Hippocampal formation (tissue), 2 donors: ENCODE measurements at regions not wholly inside any gene's neighbourhood (a gene's known extent, or its start where the extent isn't known, plus 50 kb on each side); places are given as distances from the start of the nearest gene placed in this dataset.
"Not testable (repeated sequence)": the region's sequence is repeated elsewhere in the genome, so short reads cannot be mapped to it uniquely, and the experiment has no call there.

ENCODE experiments used
- DNase-seq, 2 donors: peaks; one replicate each; lab custom pipeline; 2025; lab: John Stamatoyannopoulos, UW

DNA sequence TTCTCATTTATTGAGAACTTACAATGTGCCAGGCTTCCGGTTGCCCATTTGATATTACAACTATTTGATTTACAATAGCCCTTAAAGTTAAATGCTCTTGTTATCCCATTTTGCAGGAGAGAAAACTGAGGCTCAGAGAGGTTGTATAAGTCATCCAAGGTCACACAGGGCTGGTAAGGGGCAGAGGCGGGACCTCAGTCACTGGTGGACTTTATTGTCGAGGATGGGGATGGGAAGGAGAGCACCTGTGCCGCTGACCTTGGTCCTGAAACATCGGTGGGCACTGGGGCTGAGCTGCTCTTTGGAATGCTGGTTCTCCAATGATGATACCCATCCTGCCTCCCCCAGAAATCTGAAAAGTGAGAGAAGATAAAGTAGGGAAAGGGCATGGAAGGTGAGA is 265.4 kb downstream of the MIAT start:
- DNase-seq, result no peak

DNA sequence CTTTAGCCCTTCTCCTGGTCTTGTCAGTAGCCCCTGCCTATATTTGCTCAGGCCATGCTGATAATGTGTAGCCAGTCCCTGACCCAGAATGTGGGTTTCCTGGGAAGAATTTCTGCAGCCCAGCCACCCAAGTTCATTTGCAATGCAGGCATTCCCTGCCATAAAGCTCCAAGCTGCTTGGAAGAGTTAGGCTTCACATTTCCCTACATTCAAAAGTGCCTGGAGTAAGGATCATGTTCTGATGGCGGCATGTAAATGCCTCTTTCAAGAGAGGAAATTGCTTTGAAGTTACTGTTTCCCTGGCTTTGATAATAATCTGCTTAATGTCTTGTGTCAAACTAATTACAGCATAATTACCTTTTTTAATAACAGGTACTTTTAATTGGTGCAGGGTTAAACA is 266.1 kb downstream of the MIAT start:
- no peak for DNase-seq

DNA sequence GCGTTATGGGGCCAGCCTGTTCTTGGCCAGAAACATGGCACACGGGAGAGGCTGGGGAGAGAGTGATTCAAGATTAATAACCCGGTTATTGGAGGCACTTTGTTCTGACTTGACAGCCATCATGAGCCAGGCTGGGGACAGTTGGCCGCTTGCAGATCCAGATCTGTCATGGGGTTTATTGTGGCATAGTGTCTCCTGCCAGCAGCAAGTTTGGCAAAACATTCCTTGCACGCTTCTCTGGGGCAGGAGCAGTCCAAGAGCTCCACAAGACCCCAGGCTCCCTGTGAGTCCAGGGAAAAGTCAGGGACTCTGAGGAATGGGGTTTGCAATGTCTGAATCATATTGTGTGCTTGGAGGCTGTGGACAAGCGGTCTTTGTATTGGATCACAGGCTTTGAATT is 270.4 kb downstream of the MIAT start:
- no peak for DNase-seq

DNA sequence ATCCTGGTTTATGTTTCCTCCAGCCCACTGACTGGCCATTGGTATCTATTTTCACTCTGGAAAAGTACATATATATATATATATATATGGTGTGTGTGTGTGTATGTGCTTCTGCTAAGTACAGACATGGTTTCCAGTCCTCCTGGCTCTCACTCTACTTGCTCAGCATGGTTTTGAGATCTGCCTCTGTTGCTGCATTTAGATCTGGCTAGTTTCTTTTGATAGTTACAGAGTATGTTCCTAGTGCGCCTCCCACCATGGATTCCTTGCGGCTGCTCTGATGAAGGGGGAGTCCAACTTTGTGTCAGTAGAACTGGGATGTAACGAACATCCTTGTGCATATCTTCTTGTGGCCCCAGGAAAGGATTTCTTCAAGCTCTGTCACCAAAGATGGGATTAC is 274.1 kb downstream of the MIAT start:
- DNase-seq, result no peak

DNA sequence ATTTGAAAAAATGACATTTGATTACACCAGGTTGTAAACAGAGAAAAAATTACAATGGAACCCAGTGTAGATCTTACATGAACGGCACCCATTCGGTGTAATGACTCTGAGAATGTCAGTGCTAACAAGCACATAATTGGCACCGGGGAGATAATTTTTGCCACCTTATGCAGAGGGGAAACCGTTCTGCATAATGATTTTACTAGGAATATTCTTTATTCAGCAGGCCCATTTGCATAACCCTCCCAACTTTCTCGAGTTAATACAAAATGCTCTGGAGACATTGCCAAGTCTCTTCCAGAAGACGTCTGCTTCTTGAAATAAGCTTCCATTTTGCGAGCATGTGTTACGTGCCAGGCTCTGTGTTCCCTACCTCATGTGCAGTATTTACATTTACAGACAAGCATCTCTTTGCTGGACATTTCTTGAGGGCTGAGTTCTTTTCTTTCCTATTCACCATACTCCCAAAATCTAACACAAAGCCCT is 275.8 kb downstream of the MIAT start:
- DNase-seq, result no peak

DNA sequence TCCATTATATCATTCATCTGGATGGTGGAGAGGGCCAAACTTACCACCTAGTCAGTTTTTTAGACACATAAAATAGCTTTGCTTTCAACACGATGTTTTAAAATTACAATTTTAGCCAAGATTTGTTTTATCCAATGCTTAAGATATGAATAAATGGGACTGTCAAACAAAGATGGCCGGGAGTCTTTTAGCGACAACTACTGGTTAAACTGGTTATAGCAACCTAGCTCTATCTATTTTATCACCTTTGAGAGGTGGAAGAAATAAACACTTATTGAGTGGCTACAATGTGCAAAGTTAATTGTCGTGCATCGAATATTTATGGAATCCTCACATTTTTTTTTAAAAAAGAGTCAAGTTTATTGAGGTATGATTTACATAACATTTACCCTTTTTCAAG is 279.8 kb downstream of the MIAT start:
- no peak for DNase-seq

DNA sequence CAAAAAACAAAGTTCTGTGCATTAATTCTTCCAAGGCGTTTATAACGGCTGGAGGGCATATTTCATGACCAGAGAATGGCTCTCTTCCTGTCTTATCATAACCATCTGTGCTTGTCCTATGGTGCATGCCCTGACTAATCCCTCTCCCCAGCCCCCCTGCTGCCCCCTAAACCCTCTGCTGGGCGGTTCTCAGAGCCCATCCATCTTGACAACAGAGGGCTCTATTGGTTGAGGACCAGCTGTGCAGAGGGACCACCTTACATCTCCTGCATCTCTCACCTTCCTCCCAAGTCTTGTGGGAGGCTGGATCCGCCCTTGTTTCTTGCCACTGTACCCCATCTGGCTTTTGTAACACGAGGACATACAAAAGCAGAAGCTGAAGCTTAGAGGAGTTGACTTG is 282.1 kb downstream of the MIAT start:
- DNase-seq, result no peak

DNA sequence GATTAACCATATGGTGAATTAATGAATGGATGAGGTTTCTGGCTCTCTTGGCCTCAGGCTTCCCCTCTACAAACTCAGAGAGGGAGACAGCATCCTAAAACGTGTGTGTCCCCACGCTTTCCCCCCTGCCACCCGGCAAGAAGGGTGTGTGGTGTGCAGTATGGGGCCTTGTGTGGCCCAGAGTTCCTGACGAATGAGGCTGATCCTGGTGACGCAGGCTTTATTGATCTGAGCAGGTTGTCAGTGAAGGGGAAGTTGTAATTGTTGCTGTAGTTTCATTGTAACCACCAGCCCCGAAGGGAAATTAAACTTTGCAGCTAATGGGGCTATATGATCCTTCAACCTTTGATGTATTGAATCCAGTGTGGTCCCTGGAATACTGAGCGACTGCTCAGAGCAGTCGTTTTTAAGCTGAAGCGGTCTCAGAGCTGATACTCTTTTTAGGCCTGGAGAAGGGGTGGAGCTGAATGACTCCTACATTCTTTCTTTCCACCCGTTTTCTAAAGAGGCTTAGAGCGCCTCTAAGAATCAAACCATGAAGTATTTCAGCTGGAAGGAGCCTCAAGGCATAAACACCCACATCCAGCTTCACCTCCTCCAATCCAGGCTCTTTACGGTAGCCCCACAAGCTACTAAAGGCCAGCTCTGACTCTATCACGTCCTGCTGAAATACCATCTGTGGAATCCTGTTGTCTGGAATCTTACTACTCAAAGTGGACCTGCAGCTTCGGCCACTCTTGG is 284.7 kb downstream of the MIAT start:
- no peak for DNase-seq

DNA sequence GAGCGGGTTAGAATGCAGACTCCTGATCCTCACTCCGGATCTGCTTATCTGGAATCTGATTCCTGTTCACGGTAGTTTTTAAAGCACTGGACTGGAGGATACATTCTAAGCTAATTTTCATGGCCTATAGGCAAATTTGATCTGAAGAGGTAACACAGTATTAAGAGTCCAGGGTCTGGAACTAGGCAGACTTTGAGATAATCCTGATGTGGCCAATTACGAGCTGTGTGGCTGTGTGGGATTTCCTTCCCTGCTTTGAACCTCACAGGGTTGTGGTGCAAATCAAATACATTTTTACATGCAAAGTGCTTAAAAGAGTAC is 285.2 kb downstream of the MIAT start:
- DNase-seq, result no peak

DNA sequence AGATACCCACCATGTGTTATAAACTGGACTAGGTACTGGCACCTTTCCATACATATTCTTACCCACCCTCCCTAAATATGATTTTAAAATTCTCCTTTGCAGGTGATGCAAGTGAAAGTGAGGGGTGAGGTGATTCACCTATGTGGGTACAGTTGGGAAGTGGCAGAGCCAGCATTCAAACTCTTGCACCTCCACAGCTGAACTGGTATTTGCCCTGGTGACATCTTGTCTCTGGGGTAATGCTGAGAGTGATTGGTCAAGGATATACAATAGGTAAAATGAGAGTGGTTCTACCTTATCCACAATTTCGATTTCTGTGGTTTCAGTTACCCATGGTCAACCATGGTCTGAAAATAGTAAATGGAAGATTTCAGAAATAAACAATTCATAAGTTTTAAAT is 288.2 kb downstream of the MIAT start:
- no peak for DNase-seq

DNA sequence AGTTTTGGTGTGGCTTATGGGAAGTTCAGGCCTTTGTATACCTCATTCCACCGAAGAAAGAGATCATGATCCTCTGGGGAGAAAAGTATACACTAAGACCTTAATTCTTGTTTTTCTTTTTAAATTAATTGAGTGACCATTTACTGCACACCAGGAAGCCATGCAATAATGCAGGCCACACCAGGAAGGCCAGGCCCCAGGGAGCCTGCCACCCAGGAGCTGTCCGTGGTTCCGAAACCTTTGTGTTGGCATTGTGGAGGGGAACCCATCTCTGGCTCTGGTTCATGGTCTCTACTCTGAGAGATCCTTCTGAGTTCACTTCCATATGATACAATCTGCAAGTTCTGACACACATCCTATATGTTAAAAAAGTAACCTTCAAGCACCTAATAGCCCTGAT is 291.8 kb downstream of the MIAT start:
- no peak for DNase-seq

DNA sequence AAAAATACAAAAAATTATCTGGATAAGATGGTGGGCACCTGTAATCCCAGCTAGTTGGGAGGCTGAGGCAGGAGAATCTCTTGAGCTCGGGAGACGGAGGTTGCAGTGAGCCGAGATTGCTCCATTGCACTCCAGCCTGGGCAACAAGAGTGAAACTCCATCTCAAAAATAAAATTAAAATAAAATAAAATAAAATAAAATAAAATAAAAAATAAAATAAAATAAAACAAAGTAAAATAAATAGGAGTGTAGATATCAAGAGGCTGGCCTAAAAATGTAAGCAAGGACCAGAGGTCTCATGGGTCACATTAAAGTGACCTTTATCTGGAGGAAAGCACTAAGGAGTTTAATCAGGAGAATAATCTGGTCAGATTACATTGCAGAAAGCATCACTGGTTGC is 293.8 kb downstream of the MIAT start:
- DNase-seq, result not testable (repeated sequence)

DNA sequence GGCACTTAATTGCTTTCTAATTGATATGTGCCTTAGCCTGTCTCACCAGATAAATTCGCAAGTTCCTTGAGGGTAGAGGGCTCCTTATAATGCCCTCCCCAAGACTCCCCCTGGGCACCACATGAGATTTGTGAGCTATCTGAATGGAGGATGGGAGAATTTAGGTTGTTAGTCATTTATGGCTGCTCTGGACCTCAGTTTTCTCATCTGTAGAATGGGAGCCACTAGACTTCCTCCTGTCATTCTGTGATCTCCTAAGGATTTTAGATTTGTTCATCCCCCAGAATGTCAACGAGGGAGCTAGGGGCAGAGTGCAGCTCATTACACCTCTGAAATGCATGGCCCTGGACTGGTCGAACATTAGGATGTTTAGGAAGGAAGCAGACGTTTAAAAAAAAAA is 294.6 kb downstream of the MIAT start:
- no peak for DNase-seq

DNA sequence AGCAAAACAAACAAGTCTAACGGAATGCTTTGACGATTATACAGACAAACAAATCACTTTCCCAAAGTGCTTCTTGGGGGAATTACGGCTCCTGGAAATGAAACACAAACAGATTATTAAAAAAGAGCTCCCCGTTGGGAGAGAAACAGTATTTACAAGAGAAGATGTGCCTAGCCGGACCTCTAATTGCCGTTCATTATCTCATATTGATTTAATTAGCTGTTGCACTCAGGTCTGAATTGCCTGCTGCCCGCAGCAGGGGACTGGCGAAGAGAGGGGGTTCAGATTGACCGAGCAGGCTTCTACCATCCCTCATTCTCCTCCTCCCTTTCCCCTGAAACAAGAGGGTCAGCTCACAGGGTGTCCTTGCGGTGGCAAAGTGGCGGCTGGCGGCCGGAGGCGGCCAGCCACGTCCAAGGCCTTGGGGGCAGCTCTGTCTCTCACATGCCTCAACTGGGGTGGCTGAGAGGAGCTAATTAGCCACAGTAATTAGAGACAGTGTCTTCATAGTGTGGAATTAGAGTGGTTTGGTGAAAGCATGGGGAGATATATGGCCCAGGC is 295.1 kb downstream of the MIAT start:
- no peak for DNase-seq

DNA sequence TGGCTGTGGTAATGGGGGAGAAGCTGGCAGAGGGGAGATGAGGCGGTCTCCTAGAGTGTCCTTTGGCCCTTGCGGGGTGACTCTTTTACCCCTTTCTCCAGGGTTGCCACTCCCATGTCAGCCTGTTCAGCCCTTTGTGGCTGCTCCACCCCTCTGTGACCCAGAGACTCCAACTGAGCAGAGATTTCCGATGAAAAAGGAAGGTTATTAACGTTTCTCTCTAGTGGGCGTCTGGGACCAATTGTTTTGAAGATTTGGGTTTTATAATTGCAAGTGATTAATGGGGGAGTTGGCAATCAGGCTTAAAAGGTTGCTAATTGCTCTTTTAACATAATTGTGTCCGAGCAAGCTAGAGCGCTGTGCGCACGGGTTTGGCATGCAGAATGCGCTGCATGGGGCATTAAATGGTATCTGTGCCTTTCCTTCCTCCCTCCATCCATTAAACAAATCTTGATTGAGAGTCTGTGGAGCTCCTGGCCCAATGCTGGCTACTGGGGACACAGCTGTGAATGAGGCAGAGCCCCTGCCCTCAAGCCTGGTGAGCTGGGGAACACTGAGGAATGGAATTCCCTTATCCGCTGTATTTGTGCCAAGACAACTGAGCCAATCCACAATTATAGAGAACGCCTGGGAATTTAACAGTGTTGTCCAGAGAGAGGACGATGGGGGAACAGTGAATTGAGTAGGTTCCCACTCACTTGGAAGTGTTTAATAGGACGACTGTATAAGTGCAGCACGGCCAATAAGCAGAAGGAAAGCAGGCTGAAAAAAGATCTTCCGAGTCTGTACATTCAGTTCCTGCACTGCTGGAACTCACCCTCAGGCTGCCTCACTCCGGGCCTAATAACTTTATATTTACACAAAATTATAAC is 295.9 kb downstream of the MIAT start:
- DNase-seq, result no peak

DNA sequence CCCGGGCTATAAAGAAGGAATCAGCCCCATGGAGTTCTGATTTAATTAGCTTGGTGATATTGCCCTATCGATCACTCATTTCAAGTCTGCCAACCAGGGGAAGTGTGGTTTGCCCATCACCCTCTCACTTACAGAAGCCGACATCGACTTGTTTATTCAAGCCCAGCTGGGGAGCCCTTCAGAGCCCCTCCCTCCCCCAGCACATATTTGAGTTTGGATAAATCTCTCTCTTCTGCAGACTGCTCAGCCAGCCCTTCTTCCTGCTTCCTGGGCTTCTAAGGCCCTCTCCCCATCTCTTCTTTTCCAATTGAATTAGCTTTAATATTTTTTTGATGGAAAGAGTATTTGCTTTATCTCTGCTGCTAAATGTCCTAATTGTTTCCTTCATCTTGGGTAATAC is 299.0 kb downstream of the MIAT start:
- no peak for DNase-seq

DNA sequence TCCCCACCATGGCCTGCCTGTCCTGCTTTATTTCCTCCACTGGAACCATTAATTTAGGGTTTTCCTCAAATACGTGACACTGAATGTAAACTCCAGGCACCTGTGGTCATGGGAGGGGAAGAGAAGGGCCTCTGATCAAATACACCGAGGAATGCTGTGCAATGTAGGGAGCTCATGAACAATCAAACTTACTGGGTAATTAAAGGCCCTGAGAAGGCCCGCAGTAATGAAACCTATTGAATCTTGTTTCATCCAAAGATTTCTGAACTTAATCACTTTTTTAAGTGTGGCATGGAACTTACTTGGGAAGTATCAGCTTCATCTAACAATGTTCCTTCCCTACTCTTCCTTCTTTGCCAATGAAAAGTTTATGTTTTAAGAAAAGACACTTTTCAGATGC is 299.8 kb downstream of the MIAT start:
- DNase-seq, result no peak

DNA sequence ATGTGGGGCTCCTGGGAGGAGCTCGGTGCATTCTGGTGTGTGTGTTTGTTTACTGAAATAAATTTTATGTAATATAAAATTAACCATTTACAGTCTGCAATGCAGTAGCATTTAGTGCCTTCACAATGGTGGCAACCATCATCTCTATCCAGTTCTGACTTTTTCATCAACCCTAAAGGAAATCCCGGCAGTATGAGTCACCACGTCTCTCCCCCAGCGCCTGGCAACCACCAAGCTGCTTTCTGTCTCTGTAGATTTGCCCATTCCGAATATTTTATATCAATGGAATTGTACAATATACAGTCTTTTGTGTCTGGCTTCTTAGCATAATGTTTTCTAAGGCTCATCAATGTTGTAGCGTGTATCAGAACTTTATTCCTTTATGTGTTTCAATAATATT is 300.5 kb downstream of the MIAT start:
- no peak for DNase-seq

DNA sequence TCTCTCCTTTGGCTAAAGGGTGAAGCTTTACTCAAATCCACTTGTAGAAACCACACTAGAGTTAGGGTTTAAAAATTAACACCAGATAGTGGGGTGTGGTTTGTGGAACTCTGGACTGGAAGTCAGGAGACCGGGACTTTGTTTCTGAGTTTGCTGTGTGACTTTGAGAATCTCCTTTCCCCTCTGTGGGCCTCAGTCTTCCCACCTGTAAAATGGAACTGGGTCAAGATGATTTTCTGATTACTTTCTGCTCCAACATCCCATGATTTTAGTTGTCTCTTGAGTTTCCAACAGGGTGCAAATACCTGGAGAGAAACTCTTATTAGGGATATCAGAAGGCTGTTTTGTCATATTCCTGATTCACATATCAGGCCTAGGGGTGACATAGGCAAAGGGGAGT is 301.0 kb downstream of the MIAT start:
- DNase-seq, result no peak

DNA sequence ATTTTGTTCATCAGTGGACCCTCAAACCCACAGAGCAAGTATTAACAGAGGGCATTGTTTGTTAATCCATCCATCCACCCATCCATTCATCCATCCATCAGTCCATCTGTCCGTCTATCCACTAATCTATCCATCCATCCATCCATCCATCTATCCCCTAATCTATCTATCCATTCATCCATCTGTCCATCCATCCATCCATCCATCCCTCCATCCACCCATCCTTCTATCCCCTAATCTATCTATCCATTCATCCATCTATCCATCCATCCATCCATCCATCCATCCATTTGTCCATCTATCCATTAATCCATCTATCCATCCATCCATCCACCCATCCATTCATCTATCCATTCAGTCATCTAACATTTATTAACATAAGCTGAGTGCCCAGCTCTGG is 307.3 kb downstream of the MIAT start:
- no peak for DNase-seq

DNA sequence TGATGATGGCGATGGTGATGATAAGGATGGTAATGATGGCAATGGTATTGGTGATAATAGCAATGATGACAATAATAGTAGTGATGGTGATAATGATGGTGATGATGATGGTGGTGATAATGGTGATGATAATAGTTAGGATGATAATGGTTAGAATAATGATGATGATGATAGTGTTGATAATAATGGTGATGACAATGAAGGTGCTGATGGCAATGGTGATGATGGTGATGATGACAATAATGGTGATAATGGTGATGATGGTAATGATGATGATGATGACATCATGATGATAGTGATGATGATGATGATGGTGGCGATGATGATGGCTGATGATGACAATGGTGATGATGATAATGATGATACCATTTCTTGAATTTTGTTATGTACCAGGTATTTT is 309.9 kb downstream of the MIAT start:
- DNase-seq, result no peak

DNA sequence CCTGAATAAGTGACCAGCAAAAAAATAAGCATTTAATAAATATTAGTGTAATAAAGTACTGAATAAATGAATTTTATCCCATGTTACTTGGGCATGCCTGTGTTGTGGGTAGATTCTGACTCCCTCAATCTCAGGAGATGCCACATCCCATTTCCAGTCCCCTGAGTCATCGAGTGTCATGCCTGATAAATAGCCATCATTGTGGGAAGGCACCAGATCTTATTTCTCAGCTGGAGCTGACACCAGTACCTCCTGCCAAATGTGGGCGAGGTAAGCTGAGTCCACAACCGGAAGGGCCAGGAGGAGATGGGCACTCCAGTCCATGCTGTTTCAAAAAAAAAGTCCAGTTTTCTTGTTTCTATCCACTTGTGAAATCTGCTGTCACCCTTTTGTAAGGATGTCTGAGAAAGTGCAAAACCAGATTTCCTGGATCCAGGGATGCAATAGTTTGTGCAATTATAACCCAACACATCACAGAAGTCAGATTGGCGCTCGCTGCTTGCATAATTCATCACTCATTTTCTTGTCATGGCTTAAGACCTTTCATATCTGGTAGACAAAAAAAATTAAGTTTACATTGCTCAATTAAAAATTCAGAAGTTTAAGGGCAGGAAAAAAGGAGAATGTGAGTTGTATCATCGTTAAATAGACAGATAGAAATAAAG is 311.6 kb downstream of the MIAT start:
- no peak for DNase-seq
